Nucleus accumbens (tissue), 56 donors: ENCODE measurements at regions not wholly inside any gene's neighbourhood (a gene's known extent, or its start where the extent isn't known, plus 50 kb on each side); places are given as distances from the start of the nearest gene placed in this dataset.

Experiments
- DNase-seq, 56 donors: peaks; one replicate each; lab custom pipeline; 2025; lab: John Stamatoyannopoulos, UW

DNA sequence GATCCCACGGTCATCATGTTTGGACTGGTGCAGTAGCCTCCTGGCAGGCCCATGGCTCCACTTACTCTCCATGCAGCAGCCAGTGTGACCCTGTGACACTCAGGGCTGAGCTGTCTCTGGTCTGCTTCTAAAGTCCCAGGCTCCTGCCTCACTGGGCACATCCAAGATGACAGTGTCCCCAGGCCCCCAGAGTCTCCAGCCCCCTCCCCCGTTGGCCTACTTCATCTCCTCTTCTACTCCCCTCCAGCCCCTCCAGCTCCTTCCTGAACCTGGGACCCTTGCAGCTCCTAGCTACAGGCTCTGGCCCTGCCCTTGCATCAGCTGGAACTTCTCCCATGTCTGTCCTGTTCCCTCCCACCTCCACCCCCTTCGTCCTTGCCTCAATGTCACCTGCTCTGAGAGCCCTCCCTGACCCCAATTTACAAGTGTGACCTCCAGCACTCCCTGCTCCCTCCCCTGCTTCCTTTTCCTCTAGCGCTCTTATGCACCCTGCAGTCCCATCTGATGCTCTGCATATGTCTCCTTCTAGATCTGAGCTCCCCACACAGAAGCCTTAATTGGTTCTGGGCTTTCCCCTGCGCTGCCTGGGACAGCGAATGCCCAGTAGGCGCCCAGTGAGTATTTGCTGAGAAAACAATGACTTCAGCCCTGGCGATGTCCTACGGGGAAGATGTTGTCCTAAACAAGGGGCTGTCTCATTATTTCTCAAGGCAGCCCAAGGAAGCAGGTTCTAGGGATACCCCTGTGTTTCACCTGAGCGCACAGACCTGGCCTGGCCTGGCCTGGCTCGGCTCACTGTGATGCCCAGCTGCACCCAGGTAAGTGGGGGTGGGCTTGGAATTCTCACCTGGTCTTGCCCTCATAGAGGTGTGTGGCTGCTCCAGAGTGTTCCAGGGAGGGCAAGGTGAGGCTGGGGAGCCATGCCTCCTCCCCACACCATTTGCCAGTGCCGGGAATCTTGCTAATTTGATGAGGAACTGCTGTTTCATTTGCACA, 600.6 kb downstream of the PTPRU start:
- DNase-seq, result no peak

DNA sequence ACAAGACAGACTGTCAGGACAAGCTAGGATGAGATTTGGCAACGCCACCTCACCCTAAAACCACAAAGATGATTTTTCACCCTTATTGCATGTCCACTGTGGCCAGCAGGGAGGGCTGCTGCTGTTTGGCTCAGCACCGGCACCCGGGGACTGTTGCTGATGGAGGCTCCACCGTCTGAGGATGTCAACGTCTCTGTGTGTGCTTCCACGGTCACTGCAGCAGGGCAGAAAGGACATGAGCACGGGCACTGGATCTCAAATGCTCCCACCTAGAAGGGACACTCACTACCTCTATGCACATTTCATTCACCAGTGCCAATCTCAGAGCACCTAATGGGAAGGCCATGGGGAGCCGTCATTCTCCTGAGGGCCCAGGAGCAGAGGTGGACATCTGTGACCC, 599.6 kb downstream of the PTPRU start:
- no peak for DNase-seq

DNA sequence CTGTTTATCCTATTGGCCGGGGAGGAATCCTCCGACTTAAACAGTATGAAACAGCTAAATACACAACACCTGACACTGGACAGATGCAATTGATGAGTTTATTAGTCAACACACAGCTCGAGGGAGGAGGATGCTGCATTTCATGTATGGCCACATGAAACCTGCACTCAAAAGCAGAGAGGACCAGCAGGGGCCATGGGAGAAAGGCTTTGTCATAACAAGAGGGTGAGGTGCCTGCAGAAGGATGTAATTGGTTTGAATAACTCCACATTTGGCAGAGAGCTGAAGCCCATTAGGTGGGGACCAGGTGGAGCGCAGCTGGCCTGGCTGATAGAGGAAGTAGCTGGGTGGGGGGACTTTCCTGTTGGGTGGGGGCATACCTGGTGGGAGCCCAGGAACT, 599.1 kb downstream of the PTPRU start:
- no peak for DNase-seq

DNA sequence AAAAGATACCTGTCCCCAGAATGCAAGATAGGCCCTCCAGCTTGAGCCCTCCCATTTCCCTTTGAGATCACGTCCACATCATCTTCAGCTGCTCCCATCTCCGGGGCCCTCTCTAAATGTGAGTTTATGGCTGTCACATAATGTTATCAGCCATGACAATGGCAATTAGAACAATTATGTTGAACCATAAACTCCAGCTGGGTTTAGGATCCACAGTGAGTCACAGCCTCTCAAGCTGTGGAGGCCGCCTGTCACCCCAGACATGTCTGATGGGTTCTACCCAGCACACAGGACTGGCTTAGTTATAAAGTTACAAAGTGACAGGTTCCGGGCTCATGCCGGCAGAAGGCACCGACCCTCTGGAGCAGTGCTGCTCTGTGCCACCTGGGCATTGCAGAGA, 597.3 kb downstream of the PTPRU start:
- no peak for DNase-seq

DNA sequence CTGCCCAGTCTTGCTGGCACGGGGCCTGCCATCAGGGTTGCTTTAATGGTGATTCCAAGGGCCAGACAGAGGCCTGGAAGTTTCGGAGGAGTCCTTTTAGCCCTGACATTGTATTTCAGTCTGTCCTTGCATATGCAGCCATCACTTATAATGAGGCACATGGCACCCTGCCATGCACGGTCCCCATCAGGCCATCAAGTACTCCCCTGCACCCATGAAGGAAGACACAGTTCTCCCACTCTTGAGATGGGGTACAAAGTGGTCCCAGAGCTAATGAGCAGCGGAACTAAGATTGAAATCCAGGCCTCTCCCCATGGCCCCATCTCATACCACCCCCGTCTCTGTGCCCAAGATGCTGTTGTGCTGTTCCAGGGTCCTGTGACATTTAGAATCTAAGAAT, 596.6 kb downstream of the PTPRU start:
- no peak for DNase-seq

DNA sequence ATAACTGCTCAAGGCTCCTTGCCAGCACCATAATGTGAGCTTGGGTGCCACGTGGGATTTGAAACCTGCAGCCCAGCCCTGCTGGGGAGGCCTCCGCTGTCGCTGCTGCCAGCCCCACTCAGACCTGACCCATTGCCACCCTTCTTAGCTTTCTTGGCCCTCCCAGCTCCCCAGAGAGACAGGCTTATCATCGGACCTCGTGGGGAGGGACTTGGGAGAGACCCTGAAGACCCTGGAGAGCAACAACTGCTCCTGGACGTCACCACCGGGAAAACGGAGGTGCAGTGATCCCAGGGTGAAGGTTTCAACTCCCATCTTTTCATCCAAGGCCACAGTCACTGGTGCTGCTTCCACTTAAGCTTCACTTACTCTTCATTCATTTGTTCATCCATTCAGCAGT, 596.1 kb downstream of the PTPRU start:
- no peak for DNase-seq

DNA sequence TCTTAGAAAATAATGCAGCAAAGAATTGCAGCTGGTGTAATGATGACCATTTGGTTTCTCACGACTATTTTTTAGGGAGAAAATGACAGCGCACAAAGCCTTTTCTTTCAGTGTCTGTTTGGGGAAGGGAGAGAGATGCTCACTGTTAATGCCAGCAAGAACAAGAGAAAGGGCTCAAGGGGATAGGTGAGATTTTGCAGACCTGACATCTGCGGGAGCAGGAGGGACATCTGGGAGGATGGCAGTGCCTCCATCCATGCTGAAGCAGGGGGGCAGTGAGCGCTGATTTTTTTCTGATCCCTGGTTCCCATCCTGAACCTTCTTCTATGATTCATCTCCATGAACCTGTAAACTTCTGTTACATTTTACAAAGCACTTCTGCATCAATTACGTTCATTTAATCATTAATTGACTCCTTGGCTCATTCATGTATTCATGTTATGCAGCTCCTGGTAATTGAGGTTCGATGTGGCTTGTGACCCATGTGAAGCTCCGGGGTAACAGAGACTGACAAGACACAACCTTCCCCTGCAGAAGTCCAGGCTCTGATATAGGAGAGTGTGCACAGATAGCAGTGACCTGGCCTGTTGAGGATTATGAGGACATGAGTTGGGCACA, 595.3 kb downstream of the PTPRU start:
- no peak for DNase-seq

DNA sequence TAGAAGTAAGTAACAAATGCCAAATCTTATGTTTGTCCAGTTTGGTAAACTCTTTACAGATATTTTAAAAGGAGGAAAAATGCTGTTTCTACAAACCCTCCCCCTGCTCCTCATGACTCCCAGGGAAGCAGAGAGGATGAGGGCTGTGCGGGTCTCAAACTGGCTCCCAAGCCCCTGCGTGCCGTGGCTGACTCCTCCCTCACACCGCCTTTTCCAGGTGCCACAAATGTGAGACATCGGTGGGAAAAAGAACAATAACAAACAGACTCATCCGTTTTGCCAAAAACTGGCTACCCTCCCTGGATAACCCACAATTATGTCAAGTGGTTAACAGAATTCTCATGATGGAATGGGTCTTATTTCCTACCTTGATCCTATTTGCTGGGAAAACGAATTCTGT, 594.6 kb downstream of the PTPRU start:
- DNase-seq, result no peak

DNA sequence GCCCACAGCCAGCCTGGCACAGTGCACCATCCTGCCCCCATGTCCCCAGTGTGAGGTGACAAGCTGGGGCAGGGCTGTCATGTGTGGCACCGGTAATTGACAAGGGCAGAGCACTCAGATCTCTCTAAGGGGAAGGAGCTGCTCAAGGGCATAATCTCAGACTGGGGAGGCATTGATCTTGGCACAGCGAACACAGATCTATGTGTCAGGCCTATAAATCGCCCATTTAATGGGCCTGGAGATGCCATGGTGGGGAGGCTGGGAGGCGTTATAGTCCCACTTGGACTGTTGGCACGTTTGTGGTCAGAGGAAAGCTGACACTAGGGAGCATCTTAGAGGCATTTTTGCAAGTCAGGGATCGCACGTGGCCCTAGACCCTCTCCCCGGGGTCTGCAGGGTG, 594.1 kb downstream of the PTPRU start:
- DNase-seq, result no peak

DNA sequence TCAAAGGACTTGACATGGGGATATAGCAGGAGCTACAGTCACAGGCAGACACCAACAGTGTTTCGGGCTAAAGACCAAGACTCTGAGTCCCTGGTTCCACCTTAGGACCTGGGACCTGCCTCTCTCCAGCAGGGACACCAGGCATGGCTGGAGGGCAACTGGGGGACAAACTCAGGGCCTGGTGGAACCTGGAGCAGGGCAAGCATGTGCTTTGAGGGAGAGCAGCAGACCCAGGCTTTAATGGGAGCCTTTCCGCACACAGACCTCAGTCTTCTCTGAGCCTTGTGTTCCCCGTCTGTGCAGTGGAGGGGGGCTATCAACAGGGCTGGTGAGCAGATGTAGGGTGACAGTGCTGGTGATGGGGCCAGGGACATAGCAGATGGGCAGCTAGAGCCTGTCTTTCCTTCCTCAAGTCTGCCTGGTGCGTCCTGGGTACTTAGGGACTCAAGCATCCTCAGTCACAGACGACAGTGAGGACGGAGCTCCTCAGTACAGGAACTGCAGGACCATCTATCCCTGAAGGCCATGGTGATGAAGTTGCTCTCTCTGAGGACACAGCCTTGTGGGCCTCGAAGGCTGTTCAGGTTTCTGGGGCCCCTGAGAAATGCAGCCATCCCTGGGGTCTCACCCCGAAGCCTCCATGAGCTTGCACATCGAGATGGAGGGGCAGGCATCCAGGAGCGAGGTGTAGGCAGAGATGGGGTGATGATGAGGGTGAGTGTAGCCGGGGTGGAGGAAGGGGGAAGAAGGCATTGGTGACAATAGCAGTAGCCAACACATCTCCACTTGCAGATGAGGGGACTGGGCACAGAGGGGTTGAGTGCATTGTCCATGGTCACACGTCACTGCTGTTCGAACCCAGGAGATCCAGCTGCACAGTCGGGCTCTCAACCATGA, 593.4 kb downstream of the PTPRU start:
- DNase-seq, result no peak

DNA sequence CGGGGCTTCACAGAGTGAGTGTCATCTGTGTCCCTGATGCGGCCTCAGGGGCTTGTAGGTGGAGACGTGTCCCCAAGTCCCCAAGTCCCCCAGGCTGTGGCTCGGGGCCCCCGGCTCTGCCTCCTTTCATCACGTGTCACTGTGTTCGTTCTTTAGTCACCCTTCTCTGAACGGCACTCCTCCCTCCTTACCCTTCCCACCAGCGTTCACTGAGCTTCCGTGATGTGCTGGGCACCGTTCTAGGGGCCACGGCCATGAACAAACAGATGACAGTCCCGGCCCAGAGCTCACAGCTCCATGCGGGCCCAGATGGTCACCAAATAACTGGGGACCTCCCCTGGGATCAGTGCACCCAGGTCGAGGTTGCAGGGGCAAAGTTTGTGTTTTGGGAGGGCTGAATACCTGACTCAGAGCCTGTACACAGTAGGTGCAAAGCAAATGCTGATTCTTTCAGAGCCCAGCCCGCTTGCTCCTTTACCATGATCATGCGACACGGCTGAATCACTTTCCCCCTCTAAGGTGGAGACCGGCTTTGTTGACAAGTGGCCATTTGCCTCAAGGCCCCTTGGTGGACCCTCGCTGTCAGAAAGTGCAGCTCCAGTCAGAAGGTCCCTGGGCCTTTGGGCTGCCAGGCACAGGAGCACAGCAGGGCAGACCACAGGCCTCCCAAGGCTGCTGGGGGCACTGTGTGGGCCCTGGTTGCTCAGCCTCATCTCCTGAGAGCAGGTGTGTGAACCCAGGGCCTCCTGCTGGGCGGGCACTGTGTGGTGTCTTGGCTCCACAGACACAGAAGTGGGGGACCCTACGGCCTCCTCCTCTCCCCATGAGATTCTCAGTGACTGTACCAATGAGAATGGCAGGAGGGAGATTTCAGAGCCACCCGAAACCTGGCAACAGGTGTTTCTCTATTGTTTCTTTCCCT, 592.5 kb downstream of the PTPRU start:
- DNase-seq, result no peak

DNA sequence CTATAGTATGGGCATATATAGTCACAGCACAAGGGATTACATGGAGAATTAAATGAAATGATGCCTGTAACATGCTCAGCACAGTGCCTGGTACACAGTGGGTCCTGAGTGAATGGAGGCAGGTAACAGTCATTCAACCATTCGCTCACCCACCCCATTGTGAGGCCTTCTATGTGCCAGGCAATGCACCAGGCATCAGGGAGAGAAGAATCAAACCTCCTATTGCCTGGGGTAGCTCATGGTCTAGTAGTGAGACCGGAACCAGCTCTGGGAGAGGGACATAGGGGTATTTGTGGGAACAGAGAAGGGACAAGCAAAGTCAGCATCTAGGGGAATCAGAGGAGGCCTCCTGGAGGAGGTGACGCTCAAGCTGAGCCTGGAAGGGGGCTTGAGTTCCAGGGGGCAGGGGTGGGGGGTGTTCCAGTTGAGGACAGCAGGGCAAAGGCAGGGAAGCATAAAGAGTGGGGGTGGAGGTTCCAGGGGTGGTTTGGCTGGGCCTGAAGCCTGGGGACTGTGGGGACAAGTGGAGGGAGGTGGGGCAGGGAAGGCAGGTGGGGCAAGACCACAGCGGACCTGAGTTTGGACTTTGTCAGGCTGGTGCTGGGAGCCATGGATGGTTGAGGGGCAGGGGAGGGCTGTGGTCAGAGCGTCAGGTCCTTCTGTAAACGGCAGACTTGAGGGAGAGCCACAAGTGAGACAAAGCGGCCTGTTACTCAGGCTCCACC, 591.6 kb downstream of the PTPRU start:
- no peak for DNase-seq

DNA sequence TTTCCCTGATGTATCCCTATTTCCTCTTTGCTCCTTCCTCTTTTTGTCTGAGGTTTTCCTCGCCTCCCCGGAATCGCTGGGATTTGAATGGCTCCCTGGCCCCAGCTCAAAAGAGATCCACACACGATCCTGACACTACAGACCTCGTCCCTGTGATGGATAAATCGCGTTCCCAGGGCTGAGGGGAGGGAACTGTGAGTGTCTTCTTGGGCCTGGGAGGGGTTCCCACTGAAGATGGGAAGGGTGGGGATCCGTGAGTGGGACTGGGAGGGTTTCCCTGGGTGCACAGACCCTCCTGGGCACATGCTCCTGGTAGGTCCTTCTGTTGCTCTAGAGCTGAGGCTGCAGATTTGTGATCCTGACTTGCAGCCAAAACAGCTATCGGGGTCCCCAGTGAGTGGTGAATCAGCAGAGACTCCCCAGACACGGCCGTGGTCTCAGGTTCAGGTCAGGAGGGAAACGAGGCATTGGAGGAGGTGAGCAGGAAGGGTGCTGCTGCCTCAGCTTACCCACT, 591.0 kb downstream of the PTPRU start:
- DNase-seq, result no peak

DNA sequence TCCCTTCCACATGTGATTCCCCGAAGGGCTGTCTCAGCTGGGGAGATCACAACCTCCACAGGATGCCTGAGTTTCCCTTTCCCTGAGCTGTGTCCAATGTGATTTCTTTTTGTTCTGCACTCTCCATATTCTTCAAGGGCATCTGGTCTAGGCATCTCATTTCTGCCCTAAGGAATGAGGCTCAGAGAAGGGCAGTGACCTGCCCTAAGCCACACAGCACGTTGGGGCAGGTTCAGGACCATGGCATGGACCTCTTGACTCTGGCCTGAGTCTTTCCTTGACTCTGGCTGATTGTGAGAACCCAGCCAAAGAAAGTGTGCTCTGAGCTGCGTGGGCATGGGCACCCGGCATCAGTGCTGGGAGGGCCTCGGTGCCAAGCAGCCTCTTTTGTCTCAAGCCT, 590.3 kb downstream of the PTPRU start:
- no peak for DNase-seq

DNA sequence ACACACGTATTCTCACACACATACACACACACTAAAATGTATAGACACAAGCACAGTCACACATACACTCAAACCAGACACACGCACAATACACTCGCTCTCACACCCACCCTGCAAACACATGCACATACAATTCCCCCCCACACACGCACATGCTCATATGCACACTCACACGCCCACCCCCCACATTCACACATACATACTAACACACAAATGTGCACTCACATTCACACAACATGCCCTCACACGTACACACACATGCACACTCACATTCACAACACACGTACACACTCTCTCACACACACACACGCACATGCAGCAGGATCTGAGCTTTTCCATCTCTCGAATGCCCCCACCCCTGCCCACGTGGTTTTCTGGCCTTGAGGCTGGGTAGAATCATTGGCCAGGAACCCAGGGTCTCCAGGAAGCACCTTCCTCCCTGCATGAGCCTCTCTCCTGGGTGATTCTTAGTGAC, 589.7 kb downstream of the PTPRU start:
- DNase-seq, result no peak

DNA sequence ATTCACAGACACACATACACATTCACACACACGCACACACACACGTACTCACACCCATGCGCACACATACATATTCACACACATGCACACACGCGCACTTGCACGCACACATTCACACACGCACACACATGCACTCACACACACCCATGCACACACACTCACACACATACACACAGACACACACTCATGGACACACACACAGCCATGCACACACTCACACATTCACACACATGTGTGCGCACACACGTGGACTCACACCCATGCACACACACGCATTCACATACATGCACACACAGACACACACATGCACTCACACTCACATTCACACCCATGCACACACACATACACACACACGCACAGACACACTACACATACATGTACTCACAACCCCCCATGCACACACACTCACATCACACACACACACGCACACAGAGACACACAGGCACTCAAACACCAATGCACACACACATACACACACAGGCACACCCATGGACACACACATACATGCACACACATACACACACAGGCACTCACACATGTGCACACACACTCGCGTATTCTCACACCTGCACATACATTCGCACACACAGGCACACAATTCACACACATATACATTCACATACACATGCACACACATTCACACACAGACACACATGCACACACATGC, 589.1 kb downstream of the PTPRU start:
- DNase-seq, result no peak

DNA sequence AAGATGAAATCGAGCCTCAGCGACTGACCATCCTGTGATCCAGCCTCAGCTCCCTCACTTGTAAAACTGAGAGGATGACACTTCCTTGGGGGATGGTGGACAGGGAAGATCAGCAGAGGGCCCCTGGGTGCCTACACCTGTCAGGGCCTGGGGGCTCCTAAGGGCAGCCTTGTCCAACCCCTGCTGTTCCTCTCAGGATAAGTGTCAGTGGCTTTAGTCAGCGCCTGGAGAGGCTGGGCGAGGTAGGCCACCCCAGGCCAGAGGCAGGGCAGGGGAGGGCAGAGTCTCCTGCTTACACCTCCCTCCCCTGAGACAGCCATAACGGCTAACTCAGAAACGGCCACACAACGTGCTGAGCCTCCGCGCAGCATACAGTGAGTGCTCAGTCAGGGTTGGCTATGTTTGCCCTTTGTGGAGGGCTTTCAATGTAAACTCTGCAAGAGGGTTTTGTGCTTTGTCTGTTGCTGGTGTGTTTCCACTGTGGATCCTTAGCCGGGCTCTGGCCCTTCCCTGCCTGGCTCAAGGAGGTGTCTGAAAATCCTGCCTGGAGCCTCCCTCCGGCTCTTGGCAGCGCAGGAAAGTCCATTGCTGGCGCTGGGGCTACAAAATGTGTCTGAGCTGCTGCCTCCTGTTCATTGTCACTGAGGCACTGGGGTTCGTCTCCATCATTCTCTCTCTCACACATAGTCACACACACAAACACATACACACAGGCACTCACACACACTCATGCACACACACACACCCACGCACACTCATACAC, 588.4 kb downstream of the PTPRU start:
- DNase-seq, result no peak

DNA sequence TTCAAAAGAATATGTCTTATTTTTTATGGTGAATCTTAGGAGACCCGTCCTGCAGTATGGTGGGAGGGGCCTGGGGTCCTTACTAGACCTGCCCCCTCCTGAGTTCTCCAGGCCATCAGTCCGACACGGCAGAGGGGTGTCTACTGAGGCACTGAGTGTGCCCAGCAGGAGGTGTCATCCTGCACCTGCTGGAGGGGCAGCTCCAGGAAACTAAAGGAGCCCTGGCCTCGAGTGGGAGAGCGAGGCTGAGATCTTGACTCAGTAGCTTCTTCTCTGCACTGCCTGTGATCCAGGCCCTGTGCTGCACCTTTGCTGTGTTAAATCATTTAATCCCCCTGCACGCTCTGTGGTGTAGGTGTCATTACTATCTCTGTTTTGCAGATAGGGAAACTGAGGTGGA, 587.7 kb downstream of the PTPRU start:
- DNase-seq, result no peak
